ENCODE measurements at regions not wholly inside any gene's neighbourhood (a gene's known extent, or its start where the extent isn't known, plus 50 kb on each side); places are given as distances from the start of the nearest gene placed in this dataset.

- Mint-ChIP-seq H3K4me1 (ENCODE audit: low read depth) (peaks cover 16% of the 10 kb centered on the region), H3K9me3 (peaks cover 9% of the 10 kb centered on the region), H3K36me3 (ENCODE audit: low read depth) (peaks cover 10% of the 10 kb centered on the region), H3K27ac (no peak overlapping the region), H3K27me3 (ENCODE audit: insufficient read depth) (peaks cover 22% of the 10 kb centered on the region), H3K4me3 (no peak overlapping the region)
- no peak for TF ChIP-seq CTCF (IDR thresholded peaks at IDR 0.05)
- DNase-seq = no peak
Measured at GRCh38 chr2:19702267-19702666, 199.5 kb downstream of the TTC32 start.

- no peak for DNase-seq
- Mint-ChIP-seq H3K27ac (no peak overlapping the region), H3K4me3 (no peak overlapping the region), H3K4me1 (ENCODE audit: low read depth) (peaks cover 16% of the 10 kb centered on the region), H3K27me3 (ENCODE audit: insufficient read depth) (peaks cover 21% of the 10 kb centered on the region), H3K9me3 (peaks cover 20% of the 10 kb centered on the region), H3K36me3 (ENCODE audit: low read depth) (peaks cover 18% of the 10 kb centered on the region)
- TF ChIP-seq CTCF (IDR thresholded peaks at IDR 0.05) = no peak
Measured at GRCh38 chr2:19700861-19701585, 200.8 kb downstream of the TTC32 start.

GRCh38 chr2:19697131-19697530 lies 204.7 kb downstream of the TTC32 start:
- Mint-ChIP-seq H3K27ac (no peak overlapping the region), H3K4me1 (ENCODE audit: low read depth) (peaks cover 11% of the 10 kb centered on the region), H3K36me3 (ENCODE audit: low read depth) (peaks cover 21% of the 10 kb centered on the region), H3K9me3 (peaks cover 23% of the 10 kb centered on the region), H3K4me3 (no peak overlapping the region), H3K27me3 (ENCODE audit: insufficient read depth) (peaks cover 30% of the 10 kb centered on the region)
- DNase-seq = no peak
- TF ChIP-seq CTCF (IDR thresholded peaks at IDR 0.05) = no peak

- no peak overlapping the region for H3K27ac Mint-ChIP-seq
- peaks cover 23% of the 10 kb centered on the region for H3K9me3 Mint-ChIP-seq
- no peak for TF ChIP-seq CTCF (IDR thresholded peaks at IDR 0.05)
- peaks cover 21% of the 10 kb centered on the region for H3K36me3 Mint-ChIP-seq (ENCODE audit: low read depth)
- DNase-seq = no peak
- peaks cover 27% of the 10 kb centered on the region for H3K27me3 Mint-ChIP-seq (ENCODE audit: insufficient read depth)
- H3K4me3 Mint-ChIP-seq = no peak overlapping the region
- H3K4me1 Mint-ChIP-seq (ENCODE audit: low read depth) = no peaks in the 10 kb centered on the region
Measured at GRCh38 chr2:19695706-19696105, 206.1 kb downstream of the TTC32 start.

GRCh38 chr2:19691892-19692291 lies 209.9 kb downstream of the TTC32 start:
- peaks cover 10% of the 10 kb centered on the region; the same call in 1 of the 2 replicates for H3K9me3 Mint-ChIP-seq
- H3K4me1 Mint-ChIP-seq (ENCODE audit: low read depth) = no peaks in the 10 kb centered on the region
- no peak for TF ChIP-seq CTCF (IDR thresholded peaks at IDR 0.05)
- H3K36me3 Mint-ChIP-seq (ENCODE audit: low read depth) = peaks cover 9% of the 10 kb centered on the region; the same call in 1 of the 2 replicates
- DNase-seq = no peak
- no peak overlapping the region for H3K27ac Mint-ChIP-seq
- H3K27me3 Mint-ChIP-seq (ENCODE audit: insufficient read depth) = peaks cover 24% of the 10 kb centered on the region
- no peak overlapping the region for H3K4me3 Mint-ChIP-seq
